C1 segment of cervical spinal cord (tissue), 14 donors: ENCODE measurements at regions not wholly inside any gene's neighbourhood (a gene's known extent, or its start where the extent isn't known, plus 50 kb on each side); places are given as distances from the start of the nearest gene placed in this dataset.

ENCODE experiments used
- DNase-seq, 14 donors: peaks; one replicate each; lab custom pipeline; 2025; lab: John Stamatoyannopoulos, UW

GRCh38 chr17:33776304-33776703 lies 478.8 kb upstream of the CCL2 start:
- DNase-seq: no peak

- DNase-seq: no peak
Observed at GRCh38 chr17:33776903-33777302, 478.2 kb upstream of the CCL2 start.

- DNase-seq: no peak
Observed at GRCh38 chr17:33777674-33778073, 477.4 kb upstream of the CCL2 start.

GRCh38 chr17:33778505-33779233 lies 476.4 kb upstream of the CCL2 start:
- no peak for DNase-seq

- peak in 5 of 14 donors; percentile 6 to 35 (median 22) for DNase-seq
Observed at GRCh38 chr17:33779234-33779591, 475.9 kb upstream of the CCL2 start.

- DNase-seq: no peak
Observed at GRCh38 chr17:33785281-33785680, 469.8 kb upstream of the CCL2 start.

- DNase-seq: peak in 1 of 14 donors; percentile 0
Observed at GRCh38 chr17:33786478-33786877, 468.6 kb upstream of the CCL2 start.

- DNase-seq: no peak
Observed at GRCh38 chr17:33789658-33790057, 465.4 kb upstream of the CCL2 start.

GRCh38 chr17:33797181-33797580 lies 457.9 kb upstream of the CCL2 start:
- DNase-seq: no peak

GRCh38 chr17:33798308-33798707 lies 456.8 kb upstream of the CCL2 start:
- no peak for DNase-seq

GRCh38 chr17:33802349-33803198 lies 452.5 kb upstream of the CCL2 start:
- DNase-seq: no peak

- DNase-seq: no peak
Observed at GRCh38 chr17:33803199-33803685, 451.8 kb upstream of the CCL2 start.

GRCh38 chr17:33803686-33804085 lies 451.4 kb upstream of the CCL2 start:
- DNase-seq: no peak

GRCh38 chr17:33804401-33804800 lies 450.7 kb upstream of the CCL2 start:
- DNase-seq: no peak

- no peak for DNase-seq
Observed at GRCh38 chr17:33806631-33807030, 448.5 kb upstream of the CCL2 start.

- no peak for DNase-seq
Observed at GRCh38 chr17:33809748-33810147, 445.3 kb upstream of the CCL2 start.

GRCh38 chr17:33811004-33811760 lies 443.9 kb upstream of the CCL2 start:
- DNase-seq: no peak

- DNase-seq: no peak
Observed at GRCh38 chr17:33811984-33812577, 443.0 kb upstream of the CCL2 start.

GRCh38 chr17:33814852-33815251 lies 440.2 kb upstream of the CCL2 start:
- no peak for DNase-seq

GRCh38 chr17:33816036-33816435 lies 439.0 kb upstream of the CCL2 start:
- no peak for DNase-seq

GRCh38 chr17:33816842-33817617 lies 438.1 kb upstream of the CCL2 start:
- no peak for DNase-seq
